Right kidney (tissue), 1 donor: ENCODE measurements at regions not wholly inside any gene's neighbourhood (a gene's known extent, or its start where the extent isn't known, plus 50 kb on each side); places are given as distances from the start of the nearest gene placed in this dataset.

ENCODE experiments used
- DNase-seq: peaks from one replicate; pipeline ENCODE4 v3.0.0-alpha.2; 2016

DNA sequence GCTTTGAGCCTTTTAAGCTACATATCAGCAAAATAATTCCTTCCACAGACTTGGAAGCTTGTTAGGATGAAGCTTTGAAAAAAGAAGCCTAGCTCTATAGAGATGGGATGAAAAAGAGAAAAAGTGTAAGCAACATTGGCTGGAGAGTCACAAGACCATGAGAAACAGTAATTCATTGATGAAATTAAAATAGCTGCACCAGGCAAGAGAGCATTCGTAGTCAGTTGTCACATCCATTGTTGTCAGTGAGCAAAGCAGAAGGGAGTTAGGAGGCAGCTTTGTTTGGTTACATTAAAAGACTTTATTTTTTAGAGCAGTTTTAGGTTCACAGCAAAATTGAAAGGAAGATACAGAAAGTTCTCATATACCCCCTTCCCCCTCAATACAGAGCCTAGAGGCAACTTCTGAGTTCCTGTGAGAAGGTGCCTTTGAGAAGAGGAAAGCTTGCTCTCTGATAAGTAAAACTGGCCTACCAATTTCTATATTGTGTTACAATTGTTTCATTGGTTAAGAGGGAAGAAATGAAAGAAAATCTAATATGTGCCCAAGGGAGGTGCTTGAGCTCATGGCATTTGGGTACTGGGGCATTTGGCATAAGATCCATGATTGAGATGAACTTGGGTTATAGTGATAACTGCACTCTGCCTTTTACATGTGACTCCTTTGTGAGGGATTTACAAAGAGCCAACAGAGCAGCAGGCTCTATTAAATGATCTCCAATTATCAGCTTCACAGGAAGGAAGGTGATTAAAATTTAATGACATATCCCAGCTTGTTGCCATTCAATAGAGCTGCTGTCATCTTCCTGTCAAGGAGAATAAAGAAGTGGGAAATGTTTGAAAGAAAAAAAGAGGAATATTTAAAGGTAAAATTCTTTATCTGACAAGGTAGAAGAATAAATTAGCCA, 361.3 kb upstream of the TMTC1 start:
- DNase-seq: no peak

DNA sequence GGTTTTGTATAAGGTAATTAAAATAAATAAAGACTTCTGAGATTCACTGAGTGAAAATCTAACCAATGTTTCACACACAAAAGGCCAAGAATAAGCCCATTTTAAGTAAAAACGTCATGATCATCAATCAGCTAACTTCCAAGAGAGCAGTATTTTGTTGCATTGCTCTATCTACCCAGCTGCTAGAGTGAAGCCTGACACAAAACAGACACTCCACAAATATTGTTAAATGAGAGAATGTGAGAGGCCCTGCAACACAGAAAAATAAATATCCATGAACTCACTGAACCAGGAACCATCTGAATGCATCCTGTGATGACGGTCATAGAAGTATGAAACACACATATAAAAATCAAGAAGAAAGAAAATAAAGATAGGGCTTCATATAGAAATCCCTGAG, 358.6 kb upstream of the TMTC1 start:
- no peak for DNase-seq

DNA sequence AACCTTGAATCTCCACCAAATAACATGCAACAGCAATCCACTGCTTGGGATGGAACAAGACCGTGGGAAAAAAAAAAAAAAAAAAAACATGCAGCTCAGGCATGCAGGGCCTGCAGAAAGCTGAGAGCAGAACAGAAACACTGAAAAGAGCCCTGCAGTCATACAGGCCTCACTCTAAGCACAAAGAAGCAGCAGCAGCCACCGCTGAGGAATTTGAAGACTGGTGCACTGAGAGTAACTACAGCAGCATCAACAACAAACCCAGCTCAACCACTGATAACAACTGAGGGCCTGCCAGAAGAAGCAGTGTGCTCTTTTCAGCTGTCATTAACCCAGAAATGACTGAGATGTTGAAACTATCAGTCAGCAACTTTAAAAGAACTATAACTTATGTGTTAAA, 354.7 kb upstream of the TMTC1 start:
- no peak for DNase-seq

DNA sequence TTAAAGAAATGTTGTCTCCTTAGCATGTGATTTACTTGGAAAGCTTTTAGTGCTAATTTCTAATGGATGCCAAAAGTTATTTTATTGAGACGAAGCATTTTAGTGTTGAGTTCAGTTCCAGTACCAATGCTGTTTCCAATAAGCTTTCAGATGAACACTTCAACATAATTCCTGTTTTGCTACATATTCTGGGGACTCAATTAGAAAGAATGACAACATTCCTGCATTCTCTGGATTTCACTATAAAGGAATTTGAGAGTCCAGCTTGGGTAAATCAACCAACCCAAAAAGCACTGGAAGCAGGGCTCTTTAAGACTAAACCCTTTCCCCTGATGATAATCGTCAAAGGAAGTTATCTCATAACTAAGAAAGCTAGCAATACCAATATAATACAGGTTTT, 353.0 kb upstream of the TMTC1 start:
- no peak for DNase-seq

DNA sequence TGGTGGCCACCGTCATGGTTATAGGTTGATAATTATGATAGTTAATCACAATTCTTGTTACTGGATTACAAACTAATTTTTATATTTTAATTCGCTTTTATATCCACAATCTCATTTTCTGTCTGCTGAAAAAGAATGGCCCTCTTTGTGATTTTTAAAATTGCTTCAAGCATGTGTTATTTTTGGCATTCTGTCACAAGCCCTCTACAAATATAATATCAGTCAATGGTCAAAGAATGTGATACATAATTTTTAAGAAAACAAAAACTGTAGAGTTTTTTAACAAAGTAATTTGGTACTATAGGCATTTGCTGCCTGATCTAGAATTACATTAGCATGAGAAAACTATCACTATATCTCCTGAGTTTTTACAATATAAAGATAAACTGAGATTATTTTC, 352.0 kb upstream of the TMTC1 start:
- no peak for DNase-seq

DNA sequence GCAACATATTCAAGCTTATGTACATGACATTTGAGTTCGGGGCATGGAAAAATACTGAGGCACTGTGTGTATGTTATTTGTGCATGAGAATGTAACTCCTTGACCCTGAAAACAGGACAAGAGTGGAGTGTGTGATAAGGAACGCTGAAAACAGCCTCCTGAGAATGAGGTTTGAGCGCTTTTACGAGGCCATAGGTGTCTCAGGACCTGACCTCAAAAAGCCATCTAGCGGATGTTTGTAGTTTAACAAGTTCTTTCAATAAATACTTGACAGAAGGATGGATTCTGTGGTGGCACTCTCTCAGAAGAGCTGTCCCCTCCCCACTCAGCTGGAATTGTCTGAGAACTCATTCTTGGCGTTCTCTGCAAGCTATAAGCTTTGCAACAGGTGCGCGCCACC, 350.5 kb upstream of the TMTC1 start:
- no peak for DNase-seq

DNA sequence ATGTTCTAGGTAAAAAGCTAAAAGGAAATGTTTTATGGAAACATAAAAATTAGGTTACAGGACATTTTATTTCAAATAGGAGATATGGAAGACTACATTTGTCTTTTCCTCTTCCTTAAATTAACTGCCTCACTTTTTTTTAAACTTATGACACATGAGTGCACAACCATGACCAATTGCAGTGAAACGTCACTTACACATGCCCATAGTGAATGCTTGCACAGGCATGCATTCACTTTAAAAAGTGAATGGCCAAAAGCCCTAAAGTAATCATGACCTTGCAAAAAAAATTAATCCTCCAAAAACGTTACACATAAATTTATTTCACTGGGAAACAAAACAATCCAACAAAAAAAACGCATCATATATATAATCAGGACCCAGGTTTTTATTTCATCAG, 343.2 kb upstream of the TMTC1 start:
- no peak for DNase-seq

DNA sequence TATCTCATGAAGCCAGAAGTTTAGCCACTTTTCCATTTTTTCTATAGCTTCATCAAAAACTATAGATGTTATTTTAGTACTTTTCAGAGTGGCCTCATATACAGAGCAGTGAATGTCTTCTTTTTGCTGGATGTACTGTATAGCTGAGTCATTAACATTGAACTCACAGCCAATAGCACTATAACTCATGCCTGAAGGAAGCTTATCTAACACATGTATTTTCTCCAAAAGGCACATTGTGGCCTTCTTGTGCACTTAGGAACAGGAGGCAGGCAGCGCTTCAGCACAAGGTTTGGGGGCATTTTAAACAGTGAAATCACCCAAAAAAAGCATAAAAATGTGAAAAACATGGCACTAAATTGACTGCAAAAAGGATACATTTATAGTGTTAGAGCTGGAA, 336.8 kb upstream of the TMTC1 start:
- no peak for DNase-seq

DNA sequence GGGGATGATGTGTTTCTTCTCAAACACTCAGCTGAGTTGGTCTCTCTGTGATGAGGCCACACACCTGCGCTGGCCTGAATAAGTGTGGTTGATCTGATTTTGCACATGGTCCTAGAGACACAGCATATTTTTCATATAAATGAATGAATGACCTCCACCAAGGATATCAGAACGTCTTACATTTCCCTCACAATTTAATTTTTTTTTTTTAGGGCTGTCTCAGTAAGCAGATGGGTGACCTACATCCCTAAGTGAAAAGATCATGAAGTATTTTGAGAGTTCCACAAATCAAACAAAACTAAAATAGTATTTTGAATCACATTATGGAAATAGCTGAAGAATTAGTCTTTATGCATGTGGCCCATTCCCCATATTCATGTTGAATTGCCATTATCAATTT, 333.7 kb upstream of the TMTC1 start:
- no peak for DNase-seq

DNA sequence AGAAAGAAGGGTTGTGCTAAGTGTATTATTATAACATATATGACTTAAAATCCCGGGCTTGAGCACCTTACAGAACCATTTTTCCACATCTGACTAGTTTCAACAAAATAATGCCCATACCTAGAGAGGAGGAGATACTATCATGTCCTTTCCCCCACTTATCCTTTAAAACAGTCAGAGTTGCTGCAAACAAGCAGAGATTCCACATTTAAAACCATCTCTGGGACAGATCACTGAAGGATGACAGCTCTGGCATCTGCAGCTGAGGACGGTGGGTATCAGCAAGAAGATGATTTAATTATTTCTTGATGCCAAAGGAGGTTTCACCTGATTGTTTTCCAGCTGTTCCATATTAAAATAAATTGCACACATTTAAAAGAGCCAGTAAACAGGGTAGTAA, 328.0 kb upstream of the TMTC1 start:
- DNase-seq: no peak

DNA sequence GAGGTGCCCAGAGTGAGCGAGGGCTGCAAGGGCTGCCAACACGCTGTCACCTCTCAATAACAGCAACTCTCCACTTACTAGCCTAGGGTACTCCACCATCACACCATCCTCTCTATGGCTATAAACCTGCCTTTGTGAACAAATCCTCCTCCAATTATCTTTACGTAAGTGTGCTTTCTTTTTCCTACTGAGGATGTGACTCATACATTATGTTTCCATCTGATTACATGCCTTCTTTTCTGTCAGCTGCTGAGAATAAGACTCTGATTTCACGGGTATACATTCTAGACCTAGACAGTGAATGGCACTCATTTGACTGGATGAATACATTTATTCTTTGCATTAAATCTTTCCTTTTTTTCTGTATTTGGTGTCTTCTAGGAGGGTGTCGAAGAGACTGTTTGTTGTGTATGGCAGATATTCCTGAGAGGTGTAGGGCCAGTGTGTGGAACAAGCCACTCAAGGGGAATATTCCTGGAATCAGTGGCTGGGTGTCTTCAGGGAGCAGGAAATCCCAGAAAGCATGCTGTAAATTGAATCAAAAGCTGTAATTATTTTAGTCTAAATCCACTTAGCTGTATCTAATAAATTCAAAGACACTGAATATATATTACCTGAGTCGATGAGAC, 327.3 kb upstream of the TMTC1 start:
- DNase-seq: no peak

DNA sequence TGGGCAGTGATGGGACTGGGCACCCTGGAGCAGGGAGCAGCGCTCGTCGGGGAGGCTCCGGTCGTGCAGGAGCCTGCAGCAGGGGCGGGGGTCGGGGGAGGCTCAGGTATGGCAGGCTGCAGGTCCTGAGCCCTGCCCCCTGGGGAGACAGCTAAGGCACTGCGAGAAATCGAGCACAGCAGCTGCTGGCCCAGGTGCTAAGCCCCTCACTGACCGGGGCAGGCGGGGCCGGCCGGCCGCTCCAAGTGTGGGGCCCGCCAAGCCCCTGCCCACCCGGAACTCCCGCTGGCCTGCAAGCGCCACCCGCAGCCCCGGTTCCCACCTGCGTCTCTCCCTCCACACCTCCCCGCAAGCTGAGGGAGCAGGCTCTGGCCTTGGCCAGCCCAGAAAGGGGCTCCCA, 326.8 kb upstream of the TMTC1 start:
- DNase-seq: no peak

DNA sequence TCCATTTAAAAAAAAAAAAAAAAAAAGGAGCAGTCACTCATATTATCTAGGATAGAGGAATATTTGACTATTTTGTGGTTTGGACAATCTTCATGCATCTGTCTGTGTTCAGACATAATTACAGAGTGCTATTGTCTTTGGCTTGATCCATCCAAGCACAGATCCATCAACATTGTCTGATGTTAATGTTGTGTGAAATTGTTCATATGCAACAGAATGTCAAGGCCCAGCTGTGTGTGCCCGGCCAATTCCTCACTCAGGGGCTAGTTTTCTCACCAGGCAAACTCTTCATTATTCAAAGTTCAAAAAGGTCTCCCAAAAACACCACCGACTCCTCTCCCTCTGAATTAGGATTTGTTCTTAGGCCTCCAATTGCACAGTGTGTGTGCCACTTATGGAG, 324.9 kb upstream of the TMTC1 start:
- no peak for DNase-seq

DNA sequence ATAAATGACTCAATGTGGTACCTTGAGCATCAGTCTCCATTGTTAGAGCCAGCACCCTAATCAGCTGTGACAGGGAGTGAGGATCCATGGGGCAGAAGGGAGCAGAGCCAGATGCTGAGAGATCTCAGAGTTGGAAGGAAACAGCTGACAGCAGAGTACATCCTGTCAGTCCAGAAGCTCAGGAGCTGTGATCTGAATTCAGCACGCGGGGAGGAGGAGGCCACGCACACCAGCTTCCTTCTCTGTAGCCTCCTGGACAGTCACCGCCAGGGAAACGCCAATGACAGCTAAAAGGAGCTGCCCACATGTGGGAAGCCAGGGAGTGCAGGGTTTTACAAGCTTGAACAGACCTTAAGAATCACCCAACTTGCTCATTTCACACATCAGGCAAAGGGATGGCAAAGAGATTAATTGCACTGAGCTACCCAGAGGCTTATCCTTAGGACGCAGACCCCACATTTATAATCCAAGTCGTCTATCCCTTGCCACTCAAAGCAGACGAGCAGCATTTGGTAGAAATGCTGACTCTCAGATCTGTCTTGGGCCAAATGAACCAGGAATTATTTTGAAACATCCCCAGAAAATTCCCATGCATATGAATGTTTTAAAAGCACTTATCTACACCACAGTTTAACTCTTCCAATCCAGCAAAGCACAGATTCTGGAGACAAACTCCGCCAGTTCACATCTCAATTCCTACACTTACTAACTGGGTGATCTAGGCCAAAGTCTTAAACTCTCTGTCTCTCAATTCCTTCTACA, 322.6 kb upstream of the TMTC1 start:
- DNase-seq: no peak

DNA sequence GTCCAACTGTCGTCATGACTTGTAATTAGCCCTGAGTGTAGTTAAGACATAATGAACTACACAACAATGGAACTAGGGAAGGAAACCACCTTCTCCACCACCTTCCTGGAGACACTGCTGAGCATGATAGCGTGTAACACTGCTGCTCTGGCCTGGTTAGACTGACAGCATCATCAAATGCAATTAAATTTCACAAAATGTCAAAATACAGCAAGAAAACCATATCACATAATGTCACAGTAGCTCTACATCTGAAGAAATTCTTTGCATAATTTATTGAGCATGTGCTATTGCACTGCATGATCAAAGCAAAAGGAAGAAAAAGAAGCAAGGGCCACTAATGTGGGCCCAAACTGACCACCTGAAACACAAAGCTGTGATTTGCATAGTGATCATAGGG, 321.8 kb upstream of the TMTC1 start:
- no peak for DNase-seq

DNA sequence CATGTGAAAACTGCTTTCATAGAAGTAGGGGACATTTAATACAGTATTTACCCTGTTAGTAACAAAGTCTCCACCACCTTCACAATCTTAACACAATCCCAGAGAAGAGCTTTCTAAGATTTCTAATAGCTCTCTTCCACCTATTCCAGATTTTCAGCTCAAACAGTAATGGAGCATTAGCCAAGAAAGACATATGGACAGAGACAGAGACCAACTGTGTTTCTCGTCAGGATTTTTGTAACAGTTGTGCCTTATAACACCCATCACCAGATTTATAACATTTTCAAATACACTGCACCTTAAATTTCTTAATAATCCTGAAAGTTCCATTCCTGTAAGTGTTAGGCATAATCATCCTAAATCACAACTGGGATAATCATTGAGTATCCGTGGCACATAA, 321.2 kb upstream of the TMTC1 start:
- no peak for DNase-seq

DNA sequence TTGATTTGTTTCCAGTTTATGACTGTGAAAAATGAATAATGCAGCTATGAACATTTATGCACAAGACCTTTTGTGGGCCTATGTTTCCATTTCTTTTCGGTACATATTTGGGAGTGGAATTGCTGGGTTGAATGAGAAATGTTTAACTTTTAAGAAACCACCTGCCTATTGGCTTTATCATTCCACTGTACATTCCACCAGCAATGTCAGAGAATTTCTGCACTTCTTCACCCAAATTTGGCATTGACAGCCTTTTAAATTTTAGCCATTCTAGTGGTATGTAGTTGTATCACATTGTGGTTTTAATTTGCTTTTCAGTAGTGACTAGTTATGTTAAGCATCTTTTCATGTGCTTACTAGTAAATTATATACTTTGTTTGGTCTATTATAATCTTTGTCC, 317.0 kb upstream of the TMTC1 start:
- DNase-seq: no peak

DNA sequence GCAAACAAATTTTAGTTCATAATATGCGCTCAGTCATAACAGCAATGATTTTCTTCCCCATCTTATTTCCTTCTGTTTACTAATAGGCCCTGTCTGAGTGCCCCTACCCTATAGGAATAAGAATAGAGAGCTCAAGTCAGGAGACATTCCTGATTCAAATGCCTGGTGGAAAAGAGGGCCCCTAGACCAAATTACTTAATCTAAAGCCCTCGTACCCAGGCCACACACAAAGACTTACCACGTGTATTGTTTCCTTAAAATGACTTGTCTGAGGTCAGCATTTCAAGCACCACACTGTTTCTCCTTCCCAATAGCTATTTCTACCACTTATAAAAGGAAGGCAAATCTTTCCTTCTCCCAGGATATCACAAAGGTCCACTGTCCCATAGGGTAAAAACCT, 314.9 kb upstream of the TMTC1 start:
- no peak for DNase-seq

DNA sequence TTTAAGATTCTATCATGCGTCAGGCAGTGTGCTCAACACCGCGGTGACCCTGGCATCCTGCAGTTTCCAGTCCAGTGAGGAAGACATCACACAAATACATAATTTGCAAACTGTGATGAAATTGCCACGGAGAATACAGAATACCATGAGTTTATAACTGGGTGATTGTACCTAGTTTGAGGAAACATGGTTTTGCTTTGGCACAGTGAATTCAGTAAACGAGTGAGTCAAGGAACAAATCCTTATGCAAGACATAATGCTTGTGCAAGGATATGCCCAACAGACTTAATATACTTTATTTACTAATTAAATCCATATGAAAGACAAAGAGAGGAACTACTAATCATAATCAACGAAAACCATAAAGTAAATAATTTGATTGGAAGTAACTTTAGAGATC, 311.8 kb upstream of the TMTC1 start:
- DNase-seq: no peak

DNA sequence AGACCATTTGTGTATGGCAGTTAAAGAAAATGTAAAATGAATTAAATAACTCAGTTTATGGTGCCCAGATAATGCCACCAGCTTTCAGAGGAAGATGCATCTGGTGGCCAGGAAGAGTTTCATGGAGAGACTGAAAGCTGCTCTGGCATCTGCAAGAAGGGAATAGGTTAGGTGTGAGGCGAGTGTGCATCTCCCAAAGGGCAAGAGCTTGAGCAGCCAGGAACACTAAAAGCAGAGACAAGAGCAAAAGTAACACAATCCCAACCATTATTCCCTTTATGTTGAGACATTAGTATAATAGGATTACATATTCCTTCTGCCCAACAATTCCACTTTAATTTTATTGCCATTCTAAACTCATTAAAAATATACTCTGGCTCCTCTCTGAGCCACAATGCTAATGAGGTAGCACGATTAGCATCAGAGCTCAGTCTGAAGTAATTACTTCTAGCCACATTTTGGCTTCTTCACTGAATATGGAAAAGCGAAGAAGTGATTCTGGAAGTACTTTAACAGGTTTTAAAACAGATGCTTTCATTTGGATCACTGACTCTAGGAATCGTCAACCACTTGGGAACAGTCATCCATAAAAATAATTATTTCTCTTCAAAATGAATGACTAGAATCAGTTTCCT, 309.4 kb upstream of the TMTC1 start:
- no peak for DNase-seq

DNA sequence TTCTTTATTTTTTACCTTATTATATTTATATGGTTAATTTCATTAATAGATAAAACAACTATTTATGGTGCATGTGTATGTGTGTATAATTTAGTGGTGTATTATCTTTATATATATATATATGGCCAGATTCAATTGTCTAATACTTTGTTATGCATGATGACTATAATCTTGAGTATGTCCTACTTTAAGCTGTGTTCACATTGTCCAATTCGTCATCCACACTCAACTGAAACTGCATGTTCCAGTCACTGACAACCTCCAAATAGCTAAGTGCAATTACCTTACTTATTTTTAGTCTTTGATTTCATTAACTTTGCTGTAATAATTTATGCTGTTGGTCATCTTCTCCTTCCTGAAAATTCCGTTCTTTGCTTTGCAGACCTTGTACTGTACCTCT, 306.5 kb upstream of the TMTC1 start:
- DNase-seq: no peak

DNA sequence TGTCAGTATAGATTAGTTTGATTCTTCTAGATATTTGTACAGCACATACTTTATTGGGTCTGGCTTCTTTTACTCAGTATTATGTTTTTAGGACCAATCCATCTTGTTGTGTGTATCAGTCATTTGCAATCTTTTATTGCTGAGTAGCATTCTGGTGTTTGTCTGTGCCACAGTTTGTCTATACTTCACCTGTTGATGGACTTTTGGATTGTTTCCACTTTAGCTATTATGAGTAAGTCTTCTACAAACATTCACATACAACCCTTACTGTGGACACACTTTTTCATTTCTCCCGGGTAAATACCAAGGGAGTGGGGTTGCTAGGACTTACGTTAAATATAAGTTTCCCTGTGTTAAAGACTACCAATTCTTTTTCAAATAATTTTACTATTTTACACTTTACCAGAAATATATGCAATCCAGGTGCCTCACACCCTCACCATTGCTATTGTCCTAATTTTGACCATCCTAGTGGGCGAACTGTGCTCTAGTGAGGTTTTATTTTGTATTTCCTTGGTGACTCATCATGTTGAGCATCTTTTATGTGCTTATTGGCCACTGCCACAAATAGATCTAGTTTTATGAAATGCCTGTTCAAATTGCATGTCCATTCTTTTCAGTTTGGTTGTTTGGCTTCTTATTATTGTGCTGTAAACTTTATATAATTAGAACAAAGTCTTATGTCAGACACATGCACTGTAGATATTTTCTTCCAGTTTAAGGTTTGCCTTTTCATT, 304.7 kb upstream of the TMTC1 start:
- DNase-seq: no peak
